ENCODE measurements at regions not wholly inside any gene's neighbourhood (a gene's known extent, or its start where the extent isn't known, plus 50 kb on each side); places are given as distances from the start of the nearest gene placed in this dataset.

DNA sequence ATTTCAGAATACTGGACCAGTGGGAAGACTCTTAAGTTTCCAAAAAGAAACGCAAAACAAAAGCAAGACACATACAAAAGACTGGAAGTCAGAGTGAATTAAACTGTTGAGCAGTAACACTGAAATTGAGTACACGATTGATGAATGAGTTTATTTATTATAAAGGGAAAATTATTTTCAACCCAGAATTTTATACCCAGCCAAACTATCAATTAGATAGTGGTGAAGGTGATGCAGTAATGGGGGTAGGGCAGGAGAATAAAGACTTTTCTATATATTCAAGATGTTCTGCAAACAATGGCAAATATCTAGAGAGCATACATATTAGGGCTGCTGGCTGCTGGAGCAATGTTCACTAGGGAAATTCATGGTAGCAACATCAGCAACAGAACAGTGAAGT lies 143.7 kb upstream of the NPVF start:
- TF ChIP-seq POLR2A (IDR thresholded peaks at IDR 0.05) (no peak), EP300 (IDR thresholded peaks at IDR 0.05) (no peak), CTCF (IDR thresholded peaks at IDR 0.05) (no peak)
- WGBS, 2 donors = 93 to 95% methylated on average over 2 of the region's 2 CpGs
- H3K27me3 ChIP-seq = no peaks in the 10 kb centered on the region
- H3K4me3 ChIP-seq = no peak overlapping the region
- DNase-seq (ENCODE audit: low spot score in 2 of 2) = no peak
- H3K9me3 ChIP-seq = peaks cover 0 to 20% (median 2%) of the 10 kb centered on the region in 4 donors
- H3K27ac ChIP-seq = no peak overlapping the region
- peaks cover 0 to 3% (median 0%) of the 10 kb centered on the region in 4 donors for H3K4me1 ChIP-seq
- no peaks in the 10 kb centered on the region for H3K36me3 ChIP-seq

DNA sequence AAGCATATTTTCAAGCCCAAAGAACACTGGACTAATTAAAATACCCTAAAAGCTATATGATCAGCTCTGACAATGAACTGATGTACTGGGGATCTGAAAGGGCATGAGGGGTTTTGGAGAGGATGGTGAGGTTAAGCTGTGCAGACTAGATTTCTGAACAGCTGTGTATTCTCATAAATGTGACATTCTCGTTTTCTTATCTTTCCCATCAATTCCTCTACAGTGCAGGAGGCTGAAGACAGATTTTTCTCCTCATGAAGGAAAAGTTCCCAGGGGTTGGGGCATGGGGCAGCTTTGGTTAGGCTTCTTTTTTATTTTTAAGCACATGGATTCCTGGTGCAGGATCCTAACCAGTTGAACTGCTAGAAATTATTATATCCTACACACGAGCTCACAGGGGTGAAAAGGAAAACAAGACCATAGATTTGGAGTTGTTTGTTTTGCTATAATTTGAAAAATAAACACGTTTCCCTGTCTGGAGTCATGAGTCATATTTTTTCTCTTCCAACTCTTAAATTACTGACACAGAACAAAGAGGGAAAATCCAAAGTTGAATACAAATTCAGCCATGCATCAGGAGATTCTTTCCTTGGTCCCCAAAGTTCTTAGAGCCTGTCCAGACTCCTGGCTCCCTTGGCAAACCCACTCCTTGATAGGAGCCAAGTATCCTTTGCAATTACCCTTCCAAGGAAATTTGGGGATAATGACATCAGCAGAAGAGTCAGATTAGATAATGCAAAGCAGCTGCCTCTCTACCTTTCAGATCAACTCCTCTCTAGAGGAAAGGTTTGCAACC lies 147.7 kb upstream of the NPVF start:
- H3K27ac ChIP-seq = no peak overlapping the region
- WGBS, 2 donors = 26 to 28% methylated on average over 3 of the region's 3 CpGs
- H3K4me1 ChIP-seq = no peaks in the 10 kb centered on the region
- H3K27me3 ChIP-seq = no peaks in the 10 kb centered on the region
- H3K4me3 ChIP-seq = no peak overlapping the region
- TF ChIP-seq POLR2A (IDR thresholded peaks at IDR 0.05) (no peak), EP300 (IDR thresholded peaks at IDR 0.05) (no peak)
- peaks cover 0 to 20% (median 2%) of the 10 kb centered on the region in 4 donors for H3K9me3 ChIP-seq
- DNase-seq (ENCODE audit: low spot score in 2 of 2) = no peak
- H3K36me3 ChIP-seq = no peaks in the 10 kb centered on the region

GRCh38 chr7:25379351-25380300 lies 151.3 kb upstream of the NPVF start:
- Histone ChIP-seq H3K27ac (no peak overlapping the region), H3K9me3 (no peaks in the 10 kb centered on the region), H3K36me3 (no peaks in the 10 kb centered on the region), H3K4me3 (no peak overlapping the region), H3K27me3 (no peaks in the 10 kb centered on the region), H3K4me1 (no peaks in the 10 kb centered on the region)
- 72 to 88% methylated on average over 5 of the region's 5 CpGs for WGBS, 2 donors
- TF ChIP-seq POLR2A (IDR thresholded peaks at IDR 0.05) (no peak), EP300 (IDR thresholded peaks at IDR 0.05) (no peak), CTCF (IDR thresholded peaks at IDR 0.05) (no peak)
- DNase-seq (ENCODE audit: low spot score in 2 of 2) = no peak

DNA sequence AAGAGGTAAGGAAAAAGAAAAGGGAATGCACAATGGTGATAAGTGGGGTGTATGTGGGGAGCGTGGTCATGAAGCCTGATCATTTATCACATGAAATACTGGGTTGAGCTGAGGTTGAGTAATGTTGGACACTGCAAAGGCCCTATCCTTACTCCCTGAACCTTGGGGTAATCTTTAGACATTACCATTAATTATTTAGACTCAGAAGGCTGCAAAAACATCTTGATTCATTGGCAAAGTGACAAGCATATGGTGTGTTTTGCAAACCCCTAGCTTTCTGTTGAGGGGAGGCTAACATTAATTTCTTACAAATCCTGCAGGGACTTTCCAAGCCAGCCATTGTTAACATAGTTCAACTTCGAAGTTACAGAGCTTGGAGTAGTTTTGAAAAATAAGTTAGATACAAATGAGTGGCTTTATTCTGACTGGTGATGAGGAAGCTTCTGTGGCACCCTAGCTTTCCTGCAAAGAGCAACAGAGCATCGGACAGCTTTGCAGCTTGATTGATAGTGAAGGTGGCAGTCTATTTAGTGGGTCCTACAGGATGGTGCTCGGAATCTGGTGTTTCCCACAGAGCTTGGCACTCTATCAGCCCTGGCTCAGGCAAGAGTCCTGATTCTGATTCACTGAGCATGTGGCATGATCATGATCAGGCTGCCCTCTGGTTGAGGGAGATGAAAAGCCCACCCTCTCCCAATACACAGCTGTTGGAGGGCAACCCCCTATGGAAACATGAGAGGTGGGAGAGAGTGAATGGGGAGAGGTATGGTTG lies 153.7 kb upstream of the NPVF start:
- WGBS, 2 donors = 71 to 74% methylated on average over 4 of the region's 4 CpGs
- Histone ChIP-seq H3K9me3 (no peaks in the 10 kb centered on the region), H3K36me3 (no peaks in the 10 kb centered on the region), H3K27ac (no peak overlapping the region), H3K4me3 (no peak overlapping the region), H3K27me3 (no peaks in the 10 kb centered on the region), H3K4me1 (peaks cover 0 to 10% (median 0%) of the 10 kb centered on the region in 4 donors)
- TF ChIP-seq CTCF (IDR thresholded peaks at IDR 0.05) (no peak), POLR2A (IDR thresholded peaks at IDR 0.05) (no peak), EP300 (IDR thresholded peaks at IDR 0.05) (no peak)
- no peak for DNase-seq (ENCODE audit: low spot score in 2 of 2)

- no peak for TF ChIP-seq POLR2A (IDR thresholded peaks at IDR 0.05)
- TF ChIP-seq EP300 (IDR thresholded peaks at IDR 0.05) = no peak
- no peak for TF ChIP-seq CTCF (IDR thresholded peaks at IDR 0.05)
- no peak for DNase-seq (ENCODE audit: low spot score in 2 of 2)
- WGBS, 2 donors = 80 to 83% methylated on average over 4 of the region's 4 CpGs
These were observed 154.6 kb upstream of the NPVF start for GRCh38 chr7:25382869-25383268.

More at GRCh38 chr7:25382869-25383268, 154.6 kb upstream of the NPVF start:
- H3K4me1 ChIP-seq = peaks cover 0 to 10% (median 0%) of the 10 kb centered on the region in 4 donors
- no peaks in the 10 kb centered on the region for H3K36me3 ChIP-seq
- no peak overlapping the region for H3K27ac ChIP-seq
- no peaks in the 10 kb centered on the region for H3K27me3 ChIP-seq
- no peak overlapping the region for H3K4me3 ChIP-seq
- no peaks in the 10 kb centered on the region for H3K9me3 ChIP-seq
